ENCODE measurements at regions not wholly inside any gene's neighbourhood (a gene's known extent, or its start where the extent isn't known, plus 50 kb on each side); places are given as distances from the start of the nearest gene placed in this dataset.

DNA sequence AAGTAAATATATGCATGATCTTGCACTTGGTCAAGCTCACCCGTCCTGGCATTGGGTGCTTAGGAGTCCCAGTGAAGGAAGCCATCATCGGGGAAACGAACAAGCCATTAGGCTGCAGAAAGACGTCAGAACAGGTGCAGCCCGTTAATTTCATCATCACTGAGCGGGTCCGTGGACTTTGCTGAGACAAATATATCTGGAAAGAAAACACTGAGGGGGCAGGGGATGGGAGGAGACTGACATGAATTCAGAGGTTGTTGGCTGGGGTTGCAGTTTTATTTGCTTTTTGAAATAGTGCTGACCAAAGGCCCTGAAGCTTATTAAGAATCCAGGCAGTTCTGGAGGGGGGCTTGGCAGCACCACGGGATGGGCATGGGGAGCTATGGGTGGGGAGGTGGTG is 207.2 kb downstream of the ENGASE start:
- H3K27me3 ChIP-seq (ENCODE audit: control insufficient read depth, insufficient read depth, low read length): no peaks in the 10 kb centered on the region
- no peaks in the 10 kb centered on the region for H3K9me3 ChIP-seq (ENCODE audit: control insufficient read depth, low read depth, low read length)
- WGBS (ENCODE audit: insufficient coverage, low lambda C conversion rate): no CpG with 5 or more reads among the region's 8 CpGs
- H3K36me3 ChIP-seq (ENCODE audit: control insufficient read depth, insufficient read depth, low read length): no peaks in the 10 kb centered on the region
- no peak overlapping the region for H3K27ac ChIP-seq (ENCODE audit: low read length)
- H3K4me3 ChIP-seq (ENCODE audit: low read length): no peak overlapping the region
- DNase-seq: no peak
- no peaks in the 10 kb centered on the region for H3K4me1 ChIP-seq (ENCODE audit: control insufficient read depth, insufficient read depth, low read length)

GRCh38 chr17:79280866-79281572 is 206.4 kb downstream of the ENGASE start:
- no peak overlapping the region for H3K4me3 ChIP-seq (ENCODE audit: low read length)
- H3K4me1 ChIP-seq (ENCODE audit: control insufficient read depth, insufficient read depth, low read length): no peaks in the 10 kb centered on the region
- H3K27me3 ChIP-seq (ENCODE audit: control insufficient read depth, insufficient read depth, low read length): no peaks in the 10 kb centered on the region
- no peaks in the 10 kb centered on the region for H3K36me3 ChIP-seq (ENCODE audit: control insufficient read depth, insufficient read depth, low read length)
- H3K9me3 ChIP-seq (ENCODE audit: control insufficient read depth, low read depth, low read length): no peaks in the 10 kb centered on the region
- no CpG with 5 or more reads among the region's 13 CpGs for WGBS (ENCODE audit: insufficient coverage, low lambda C conversion rate)
- no peak overlapping the region for H3K27ac ChIP-seq (ENCODE audit: low read length)
- no peak for DNase-seq

GRCh38 chr17:79280010-79280409 is 205.4 kb downstream of the ENGASE start:
- WGBS (ENCODE audit: insufficient coverage, low lambda C conversion rate): no CpG with 5 or more reads among the region's 8 CpGs

GRCh38 chr17:79279320-79279719 is 204.7 kb downstream of the ENGASE start:
- no peak overlapping the region for H3K4me3 ChIP-seq (ENCODE audit: low read length)
- H3K36me3 ChIP-seq (ENCODE audit: control insufficient read depth, insufficient read depth, low read length): no peaks in the 10 kb centered on the region
- H3K27me3 ChIP-seq (ENCODE audit: control insufficient read depth, insufficient read depth, low read length): no peaks in the 10 kb centered on the region
- H3K9me3 ChIP-seq (ENCODE audit: control insufficient read depth, low read depth, low read length): no peaks in the 10 kb centered on the region
- WGBS (ENCODE audit: insufficient coverage, low lambda C conversion rate): no CpG with 5 or more reads among the region's 11 CpGs
- DNase-seq: no peak
- no peak overlapping the region for H3K27ac ChIP-seq (ENCODE audit: low read length)
- no peaks in the 10 kb centered on the region for H3K4me1 ChIP-seq (ENCODE audit: control insufficient read depth, insufficient read depth, low read length)

More at GRCh38 chr17:79280010-79280409, 205.4 kb downstream of the ENGASE start:
- DNase-seq: no peak
- no peaks in the 10 kb centered on the region for H3K4me1 ChIP-seq (ENCODE audit: control insufficient read depth, insufficient read depth, low read length)
- no peak overlapping the region for H3K4me3 ChIP-seq (ENCODE audit: low read length)
- no peaks in the 10 kb centered on the region for H3K27me3 ChIP-seq (ENCODE audit: control insufficient read depth, insufficient read depth, low read length)
- H3K9me3 ChIP-seq (ENCODE audit: control insufficient read depth, low read depth, low read length): no peaks in the 10 kb centered on the region
- H3K36me3 ChIP-seq (ENCODE audit: control insufficient read depth, insufficient read depth, low read length): no peaks in the 10 kb centered on the region
- no peak overlapping the region for H3K27ac ChIP-seq (ENCODE audit: low read length)

DNA sequence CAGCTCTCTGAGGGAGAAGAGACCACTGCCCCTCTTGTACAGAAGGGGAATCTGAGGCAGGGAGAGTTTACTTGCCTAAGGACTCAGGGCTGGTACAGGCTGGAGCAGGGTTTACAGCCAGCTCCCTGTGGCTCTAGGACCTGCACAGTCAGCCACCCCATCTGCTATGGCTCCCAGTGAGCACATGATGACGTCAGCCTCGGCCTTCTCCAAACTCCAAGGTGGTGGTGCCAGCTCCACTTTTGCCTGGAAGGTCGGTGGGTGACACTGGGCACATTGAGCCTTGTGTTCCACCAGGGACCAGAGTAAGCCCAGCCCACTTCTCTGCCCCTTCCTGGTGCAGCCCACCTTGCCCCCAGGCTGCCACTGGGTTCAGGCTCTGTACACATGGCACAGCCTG is 202.2 kb downstream of the ENGASE start:
- no peaks in the 10 kb centered on the region for H3K36me3 ChIP-seq (ENCODE audit: control insufficient read depth, insufficient read depth, low read length)
- no peaks in the 10 kb centered on the region for H3K9me3 ChIP-seq (ENCODE audit: control insufficient read depth, low read depth, low read length)
- DNase-seq: no peak
- no peak overlapping the region for H3K4me3 ChIP-seq (ENCODE audit: low read length)
- H3K27ac ChIP-seq (ENCODE audit: low read length): no peak overlapping the region
- H3K4me1 ChIP-seq (ENCODE audit: control insufficient read depth, insufficient read depth, low read length): no peaks in the 10 kb centered on the region
- no peaks in the 10 kb centered on the region for H3K27me3 ChIP-seq (ENCODE audit: control insufficient read depth, insufficient read depth, low read length)
- no CpG with 5 or more reads among the region's 3 CpGs for WGBS (ENCODE audit: insufficient coverage, low lambda C conversion rate)

DNA sequence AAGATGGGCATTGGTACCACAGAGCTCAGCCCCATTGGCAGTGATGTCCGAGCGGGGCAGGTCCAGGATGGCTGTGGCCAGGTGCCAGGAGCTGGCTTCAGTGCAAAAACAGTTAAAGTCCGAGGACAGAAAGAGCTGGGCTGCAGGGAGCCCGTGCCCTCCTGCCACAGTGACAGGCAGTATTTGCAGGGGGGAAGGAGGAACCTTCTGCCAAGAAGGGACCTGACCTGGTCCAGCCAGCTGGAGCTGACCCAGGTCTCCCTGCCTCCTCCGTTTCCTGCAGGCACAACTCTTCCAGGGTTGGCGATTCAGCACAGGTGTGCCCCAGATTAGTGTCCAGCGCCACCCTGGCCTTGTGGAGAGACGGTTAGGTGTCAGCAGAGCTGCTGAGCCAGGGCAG is 199.0 kb downstream of the ENGASE start:
- peaks cover 18% of the 10 kb centered on the region for H3K27me3 ChIP-seq (ENCODE audit: control insufficient read depth, insufficient read depth, low read length)
- no peaks in the 10 kb centered on the region for H3K9me3 ChIP-seq (ENCODE audit: control insufficient read depth, low read depth, low read length)

DNA sequence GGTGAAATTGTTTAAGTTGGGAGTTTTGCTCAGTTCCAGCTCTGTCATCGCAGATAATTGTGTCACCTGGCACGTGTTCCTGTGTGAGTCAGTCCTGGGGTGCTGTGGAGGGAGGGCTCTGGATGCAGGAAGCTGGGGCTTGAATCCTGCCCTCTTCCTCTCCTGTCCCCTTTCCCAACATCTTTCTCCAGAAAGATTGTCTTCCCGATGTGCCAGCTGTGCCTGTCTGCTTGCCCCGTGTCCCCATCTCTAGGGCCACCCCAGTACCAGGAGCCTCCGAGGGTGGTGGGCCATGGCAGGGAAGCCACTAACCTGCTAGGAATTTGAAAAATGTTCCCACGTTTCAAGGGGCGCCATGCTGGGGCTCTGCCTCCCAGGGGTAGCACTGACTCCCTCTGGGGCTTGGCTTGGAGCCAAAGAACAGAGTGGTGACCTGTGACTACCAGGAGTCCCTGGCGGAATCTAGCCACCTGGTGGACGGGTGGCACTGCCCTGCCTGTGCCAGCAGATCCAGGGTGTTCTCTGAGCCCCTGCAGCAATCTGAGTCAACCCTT is 198.1 kb downstream of the ENGASE start:
- no peaks in the 10 kb centered on the region for H3K36me3 ChIP-seq (ENCODE audit: control insufficient read depth, insufficient read depth, low read length)
- H3K4me1 ChIP-seq (ENCODE audit: control insufficient read depth, insufficient read depth, low read length): no peaks in the 10 kb centered on the region
- H3K27me3 ChIP-seq (ENCODE audit: control insufficient read depth, insufficient read depth, low read length): peaks cover 20% of the 10 kb centered on the region
- DNase-seq: no peak
- no peaks in the 10 kb centered on the region for H3K9me3 ChIP-seq (ENCODE audit: control insufficient read depth, low read depth, low read length)
- WGBS (ENCODE audit: insufficient coverage, low lambda C conversion rate): no CpG with 5 or more reads among the region's 9 CpGs
- no peak overlapping the region for H3K4me3 ChIP-seq (ENCODE audit: low read length)
- no peak overlapping the region for H3K27ac ChIP-seq (ENCODE audit: low read length)

More for the DNA sequence above, 199.0 kb downstream of the ENGASE start:
- Histone ChIP-seq H3K4me1 (ENCODE audit: control insufficient read depth, insufficient read depth, low read length) (no peaks in the 10 kb centered on the region), H3K4me3 (ENCODE audit: low read length) (no peak overlapping the region), H3K36me3 (ENCODE audit: control insufficient read depth, insufficient read depth, low read length) (no peaks in the 10 kb centered on the region), H3K27ac (ENCODE audit: low read length) (no peak overlapping the region)
- DNase-seq: no peak
- WGBS (ENCODE audit: insufficient coverage, low lambda C conversion rate): no CpG with 5 or more reads among the region's 8 CpGs

DNA sequence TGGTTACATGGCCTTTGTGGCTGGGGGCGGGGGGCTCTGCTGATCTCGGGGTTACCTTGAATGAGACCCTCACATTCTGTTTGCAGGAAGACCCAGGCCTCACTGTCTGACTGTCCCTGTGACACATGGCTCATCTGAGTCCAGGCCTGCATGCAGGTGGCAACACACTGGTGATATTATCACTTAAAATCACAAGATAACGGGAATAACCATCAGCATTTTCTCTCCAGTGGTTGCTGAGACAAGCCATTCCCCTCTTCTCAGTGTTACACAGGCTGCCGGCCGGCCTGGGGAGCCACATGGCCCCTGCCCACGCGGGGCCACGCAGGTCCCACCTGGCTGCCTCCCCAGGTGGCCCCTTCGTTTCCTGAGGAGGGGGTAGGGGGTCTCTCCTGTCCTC is 197.6 kb downstream of the ENGASE start:
- no peaks in the 10 kb centered on the region for H3K36me3 ChIP-seq (ENCODE audit: control insufficient read depth, insufficient read depth, low read length)
- peaks cover 20% of the 10 kb centered on the region for H3K27me3 ChIP-seq (ENCODE audit: control insufficient read depth, insufficient read depth, low read length)
- no peaks in the 10 kb centered on the region for H3K4me1 ChIP-seq (ENCODE audit: control insufficient read depth, insufficient read depth, low read length)
- H3K9me3 ChIP-seq (ENCODE audit: control insufficient read depth, low read depth, low read length): no peaks in the 10 kb centered on the region
- no peak for DNase-seq
- no peak overlapping the region for H3K27ac ChIP-seq (ENCODE audit: low read length)
- WGBS (ENCODE audit: insufficient coverage, low lambda C conversion rate): no CpG with 5 or more reads among the region's 9 CpGs
- H3K4me3 ChIP-seq (ENCODE audit: low read length): no peak overlapping the region

DNA sequence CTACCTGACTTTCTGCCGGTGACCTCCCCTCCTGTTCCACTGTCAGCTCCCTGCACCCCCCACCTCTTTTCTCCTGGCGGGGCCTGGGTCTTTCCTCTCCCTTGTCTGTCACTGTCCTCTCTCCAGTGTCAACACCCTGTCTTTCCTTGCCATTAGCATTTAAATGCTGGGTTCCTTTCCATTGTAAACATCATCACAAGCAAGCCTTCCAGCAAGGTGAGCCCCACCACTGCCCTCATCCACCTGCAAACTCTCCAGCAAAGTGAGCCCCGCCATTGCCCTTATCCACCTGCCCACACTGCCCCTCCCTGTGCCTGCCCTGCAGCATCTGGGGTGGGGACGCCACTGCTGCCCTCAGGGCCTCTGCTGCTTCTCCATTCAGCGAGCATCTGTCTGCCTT is 195.0 kb downstream of the ENGASE start:
- no CpG with 5 or more reads among the region's 5 CpGs for WGBS (ENCODE audit: insufficient coverage, low lambda C conversion rate)
- Histone ChIP-seq H3K36me3 (ENCODE audit: control insufficient read depth, insufficient read depth, low read length) (no peaks in the 10 kb centered on the region), H3K9me3 (ENCODE audit: control insufficient read depth, low read depth, low read length) (no peaks in the 10 kb centered on the region), H3K27me3 (ENCODE audit: control insufficient read depth, insufficient read depth, low read length) (peaks cover 25% of the 10 kb centered on the region), H3K4me3 (ENCODE audit: low read length) (no peak overlapping the region), H3K4me1 (ENCODE audit: control insufficient read depth, insufficient read depth, low read length) (no peaks in the 10 kb centered on the region), H3K27ac (ENCODE audit: low read length) (no peak overlapping the region)
- no peak for DNase-seq

DNA sequence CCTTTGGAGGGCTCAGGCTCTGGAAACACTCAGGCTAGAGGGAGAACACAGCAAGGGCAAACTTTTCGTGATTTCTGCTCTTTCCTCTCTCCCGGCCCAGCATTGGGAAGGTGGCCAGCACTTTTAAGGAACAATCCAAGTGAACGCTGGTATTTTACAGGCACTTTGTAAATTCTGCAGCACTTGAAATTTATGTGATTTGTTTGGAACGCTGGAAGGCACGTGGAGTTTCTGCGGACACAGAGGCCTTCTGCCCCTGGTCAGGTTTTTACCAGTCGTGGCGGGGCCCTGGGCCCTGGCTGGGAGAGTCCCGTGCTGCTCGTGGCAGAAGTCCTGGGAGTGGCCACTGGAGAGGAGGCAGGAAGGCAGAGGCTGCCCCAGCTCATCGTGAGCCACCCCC is 188.6 kb downstream of the ENGASE start:
- no peak overlapping the region for H3K4me3 ChIP-seq (ENCODE audit: low read length)
- no peak overlapping the region for H3K27ac ChIP-seq (ENCODE audit: low read length)
- WGBS (ENCODE audit: insufficient coverage, low lambda C conversion rate): no CpG with 5 or more reads among the region's 11 CpGs
- DNase-seq: no peak
- H3K27me3 ChIP-seq (ENCODE audit: control insufficient read depth, insufficient read depth, low read length): peaks cover 6% of the 10 kb centered on the region
- H3K4me1 ChIP-seq (ENCODE audit: control insufficient read depth, insufficient read depth, low read length): no peaks in the 10 kb centered on the region
- H3K9me3 ChIP-seq (ENCODE audit: control insufficient read depth, low read depth, low read length): no peaks in the 10 kb centered on the region
- H3K36me3 ChIP-seq (ENCODE audit: control insufficient read depth, insufficient read depth, low read length): no peaks in the 10 kb centered on the region

DNA sequence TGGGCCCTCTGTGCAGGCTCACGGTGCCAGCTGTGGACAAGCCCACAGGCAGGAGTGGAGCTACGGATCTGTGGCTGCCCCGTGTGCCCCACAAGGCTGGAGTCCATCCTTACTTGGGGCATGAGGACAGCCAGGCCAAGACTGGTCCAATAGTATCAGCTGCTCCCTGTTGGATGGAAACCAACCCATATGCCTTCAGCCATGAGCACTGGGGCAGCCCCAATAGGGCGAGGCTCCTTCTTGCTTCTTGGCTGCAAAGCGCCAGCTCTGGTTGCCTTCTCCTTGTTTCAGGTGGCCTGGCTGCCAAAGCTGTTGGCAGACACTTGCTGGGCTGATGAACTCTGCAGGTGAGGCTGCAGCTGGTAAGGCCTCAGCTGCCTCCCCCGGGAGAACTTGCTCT is 188.0 kb downstream of the ENGASE start:
- WGBS (ENCODE audit: insufficient coverage, low lambda C conversion rate): no CpG with 5 or more reads among the region's 6 CpGs
- no peak overlapping the region for H3K4me3 ChIP-seq (ENCODE audit: low read length)
- no peaks in the 10 kb centered on the region for H3K9me3 ChIP-seq (ENCODE audit: control insufficient read depth, low read depth, low read length)
- no peak overlapping the region for H3K27ac ChIP-seq (ENCODE audit: low read length)
- H3K27me3 ChIP-seq (ENCODE audit: control insufficient read depth, insufficient read depth, low read length): peaks cover 6% of the 10 kb centered on the region
- no peaks in the 10 kb centered on the region for H3K36me3 ChIP-seq (ENCODE audit: control insufficient read depth, insufficient read depth, low read length)
- H3K4me1 ChIP-seq (ENCODE audit: control insufficient read depth, insufficient read depth, low read length): no peaks in the 10 kb centered on the region
- no peak for DNase-seq
